NB4 (cell line): ENCODE measurements at regions not wholly inside any gene's neighbourhood (a gene's known extent, or its start where the extent isn't known, plus 50 kb on each side); places are given as distances from the start of the nearest gene placed in this dataset.

Source experiments
- MAX ChIP-seq: IDR thresholded peaks from 2 replicates; pipeline ENCODE4 v1.6.1; 2011; ENCODE audit warnings: low read depth, low read length
- TF ChIP-seq, protein P1 (sequence below): IDR thresholded peaks from one replicate; pipeline ENCODE4 v1.5.1; 2012; ENCODE audit warnings: low read depth, low read length

DNA sequence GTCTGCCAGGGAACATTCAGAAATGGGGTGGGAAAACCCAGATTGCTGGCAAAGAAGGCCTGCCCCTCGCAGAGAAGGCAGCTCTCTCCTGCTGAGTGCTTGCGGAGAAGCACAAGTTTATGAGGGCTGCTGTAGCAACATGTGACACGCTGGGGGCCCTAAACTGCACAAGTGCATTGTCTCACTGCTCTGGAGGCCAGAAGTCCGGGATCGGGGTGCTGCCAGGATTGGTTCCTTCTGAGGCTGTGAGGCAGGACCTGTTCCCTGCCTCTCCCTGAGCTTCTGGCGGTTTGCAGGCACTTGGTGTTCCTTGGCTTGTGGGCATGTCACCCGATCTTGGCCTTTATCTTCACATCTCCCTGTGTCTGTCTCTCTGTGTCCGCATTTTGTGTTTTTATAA is 75.6 kb upstream of the NEURL1B start:
- TF ChIP-seq, protein P1, sequence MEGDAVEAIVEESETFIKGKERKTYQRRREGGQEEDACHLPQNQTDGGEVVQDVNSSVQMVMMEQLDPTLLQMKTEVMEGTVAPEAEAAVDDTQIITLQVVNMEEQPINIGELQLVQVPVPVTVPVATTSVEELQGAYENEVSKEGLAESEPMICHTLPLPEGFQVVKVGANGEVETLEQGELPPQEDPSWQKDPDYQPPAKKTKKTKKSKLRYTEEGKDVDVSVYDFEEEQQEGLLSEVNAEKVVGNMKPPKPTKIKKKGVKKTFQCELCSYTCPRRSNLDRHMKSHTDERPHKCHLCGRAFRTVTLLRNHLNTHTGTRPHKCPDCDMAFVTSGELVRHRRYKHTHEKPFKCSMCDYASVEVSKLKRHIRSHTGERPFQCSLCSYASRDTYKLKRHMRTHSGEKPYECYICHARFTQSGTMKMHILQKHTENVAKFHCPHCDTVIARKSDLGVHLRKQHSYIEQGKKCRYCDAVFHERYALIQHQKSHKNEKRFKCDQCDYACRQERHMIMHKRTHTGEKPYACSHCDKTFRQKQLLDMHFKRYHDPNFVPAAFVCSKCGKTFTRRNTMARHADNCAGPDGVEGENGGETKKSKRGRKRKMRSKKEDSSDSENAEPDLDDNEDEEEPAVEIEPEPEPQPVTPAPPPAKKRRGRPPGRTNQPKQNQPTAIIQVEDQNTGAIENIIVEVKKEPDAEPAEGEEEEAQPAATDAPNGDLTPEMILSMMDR, result no peak
- no peak for TF ChIP-seq MAX
